ENCODE measurements at regions not wholly inside any gene's neighbourhood (a gene's known extent, or its start where the extent isn't known, plus 50 kb on each side); places are given as distances from the start of the nearest gene placed in this dataset.

DNA sequence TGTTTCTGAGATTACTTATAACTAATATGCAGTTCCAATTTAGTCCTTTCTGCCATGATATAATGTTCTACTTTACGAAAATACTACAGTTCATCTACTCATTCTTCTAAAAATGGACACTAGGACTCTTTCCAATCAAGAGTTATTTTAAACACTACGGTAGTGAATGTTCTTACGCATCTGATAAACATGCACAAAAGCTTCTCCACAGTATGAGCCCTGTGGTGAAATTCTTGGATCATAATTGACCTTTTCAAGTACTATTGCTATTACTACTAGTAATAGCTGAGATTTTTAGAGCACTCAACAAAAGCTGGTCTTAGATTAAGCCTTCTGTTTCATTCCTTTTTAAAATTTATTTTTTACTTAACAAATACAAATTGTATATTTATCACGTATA, 106.4 kb downstream of the CH25H start:
- DNase-seq (ENCODE audit: low read depth): no peak
- H3K4me3 ChIP-seq (ENCODE audit: low read depth, low read length): no peak overlapping the region
- TF ChIP-seq, protein P1, sequence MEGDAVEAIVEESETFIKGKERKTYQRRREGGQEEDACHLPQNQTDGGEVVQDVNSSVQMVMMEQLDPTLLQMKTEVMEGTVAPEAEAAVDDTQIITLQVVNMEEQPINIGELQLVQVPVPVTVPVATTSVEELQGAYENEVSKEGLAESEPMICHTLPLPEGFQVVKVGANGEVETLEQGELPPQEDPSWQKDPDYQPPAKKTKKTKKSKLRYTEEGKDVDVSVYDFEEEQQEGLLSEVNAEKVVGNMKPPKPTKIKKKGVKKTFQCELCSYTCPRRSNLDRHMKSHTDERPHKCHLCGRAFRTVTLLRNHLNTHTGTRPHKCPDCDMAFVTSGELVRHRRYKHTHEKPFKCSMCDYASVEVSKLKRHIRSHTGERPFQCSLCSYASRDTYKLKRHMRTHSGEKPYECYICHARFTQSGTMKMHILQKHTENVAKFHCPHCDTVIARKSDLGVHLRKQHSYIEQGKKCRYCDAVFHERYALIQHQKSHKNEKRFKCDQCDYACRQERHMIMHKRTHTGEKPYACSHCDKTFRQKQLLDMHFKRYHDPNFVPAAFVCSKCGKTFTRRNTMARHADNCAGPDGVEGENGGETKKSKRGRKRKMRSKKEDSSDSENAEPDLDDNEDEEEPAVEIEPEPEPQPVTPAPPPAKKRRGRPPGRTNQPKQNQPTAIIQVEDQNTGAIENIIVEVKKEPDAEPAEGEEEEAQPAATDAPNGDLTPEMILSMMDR (conservative IDR thresholded peaks at IDR 0.05; ENCODE audit: low read depth, low read length): no peak

DNA sequence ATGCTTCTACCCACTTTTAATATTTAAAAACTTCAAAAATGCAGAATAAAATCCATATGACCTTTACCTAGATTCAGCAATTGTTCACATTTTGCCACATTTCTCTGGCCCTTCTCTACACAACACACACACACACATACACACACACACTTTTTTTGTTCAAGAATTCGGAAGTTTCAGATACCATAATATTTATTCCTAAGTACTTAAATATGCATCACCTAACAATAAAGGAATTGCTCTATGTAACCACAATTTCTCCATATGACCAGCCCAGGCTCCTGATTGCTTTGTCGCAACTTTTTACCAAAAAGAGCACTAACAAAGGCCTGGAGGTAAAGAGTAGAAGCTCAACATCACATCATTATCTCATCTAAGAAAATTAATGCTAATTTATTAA, 106.6 kb downstream of the FAS start:
- TF ChIP-seq, protein P1 (conservative IDR thresholded peaks at IDR 0.05; ENCODE audit: low read depth, low read length): no peak
- no peak overlapping the region for H3K4me3 ChIP-seq (ENCODE audit: low read depth, low read length)
- DNase-seq (ENCODE audit: low read depth): no peak

DNA sequence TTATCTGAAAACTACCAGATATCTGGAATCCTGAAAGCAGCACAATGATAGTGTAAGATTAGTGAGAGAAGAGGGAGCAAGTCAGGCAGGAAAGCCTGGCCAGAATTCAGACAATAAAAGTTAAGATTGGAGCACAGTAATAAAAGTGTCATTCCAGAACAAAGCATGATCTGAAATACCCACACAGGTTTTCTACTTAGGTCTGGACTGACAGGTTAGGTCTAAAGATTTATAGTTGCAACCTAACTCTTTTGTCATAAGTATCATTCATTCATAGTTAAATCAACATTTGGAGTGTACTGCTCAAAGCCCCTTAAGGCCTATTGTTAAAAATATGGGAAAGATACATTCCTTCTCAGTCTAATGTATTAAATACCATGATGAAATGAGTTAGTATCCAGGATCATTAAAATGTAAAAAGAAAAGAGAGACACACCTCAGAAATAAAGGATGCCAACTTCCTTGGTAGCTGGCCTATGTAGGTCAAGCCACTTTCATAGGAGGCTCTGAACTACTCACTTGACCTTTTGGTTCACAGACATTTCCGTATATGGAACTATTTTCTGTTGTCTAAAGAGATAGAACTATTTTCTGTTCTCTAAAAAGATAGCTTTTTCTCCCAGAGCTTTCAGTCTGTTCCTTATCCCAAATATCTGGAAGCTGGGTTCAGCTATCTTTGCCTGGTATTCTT, 105.2 kb downstream of the FAS start:
- no peak overlapping the region for H3K4me3 ChIP-seq (ENCODE audit: low read depth, low read length)
- no peak for DNase-seq (ENCODE audit: low read depth)
- TF ChIP-seq, protein P1 (conservative IDR thresholded peaks at IDR 0.05; ENCODE audit: low read depth, low read length): no peak

DNA sequence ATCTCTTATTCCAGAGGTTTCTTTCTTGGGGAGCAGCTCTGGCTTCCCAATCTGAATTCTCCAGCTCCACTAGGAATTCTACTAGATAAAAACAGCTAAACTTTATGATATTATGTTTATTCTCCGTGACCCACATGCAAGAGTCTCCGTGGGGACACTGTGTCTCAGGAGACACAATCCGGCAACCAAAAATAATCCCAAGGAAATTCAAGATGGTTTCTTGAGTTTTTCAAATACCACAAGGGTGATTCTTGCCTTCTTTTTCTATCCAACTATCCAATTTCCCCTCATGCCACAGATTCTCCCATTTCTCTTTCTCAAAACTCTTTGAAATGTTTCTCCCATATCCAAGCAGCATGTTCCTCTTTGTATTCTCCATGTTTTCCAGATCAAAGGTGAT, 103.1 kb downstream of the FAS start:
- H3K4me3 ChIP-seq (ENCODE audit: low read depth, low read length): no peak overlapping the region
- no peak for DNase-seq (ENCODE audit: low read depth)
- TF ChIP-seq, protein P1 (conservative IDR thresholded peaks at IDR 0.05; ENCODE audit: low read depth, low read length): no peak

DNA sequence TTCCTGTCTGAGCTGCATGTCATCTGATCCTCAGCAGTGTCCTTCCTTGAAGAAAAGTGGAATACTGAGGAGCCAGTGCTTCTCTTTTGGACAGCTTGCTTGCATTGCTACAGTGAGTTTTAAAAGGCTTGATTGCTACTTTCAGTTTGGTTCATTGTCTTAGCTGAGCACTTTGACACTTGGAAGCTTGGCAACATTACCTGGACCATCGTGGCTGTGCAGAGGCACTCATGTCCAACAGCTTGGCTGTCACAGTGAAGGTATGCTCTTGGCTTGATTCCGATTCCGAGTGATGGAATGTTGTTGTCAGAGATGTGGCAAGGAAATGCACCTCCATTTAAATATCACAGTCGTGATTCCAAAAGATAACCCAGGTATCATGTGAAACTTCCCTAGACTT, 102.4 kb downstream of the FAS start:
- no peak for DNase-seq (ENCODE audit: low read depth)
- TF ChIP-seq, protein P1 (conservative IDR thresholded peaks at IDR 0.05; ENCODE audit: low read depth, low read length): no peak
- no peak overlapping the region for H3K4me3 ChIP-seq (ENCODE audit: low read depth, low read length)

DNA sequence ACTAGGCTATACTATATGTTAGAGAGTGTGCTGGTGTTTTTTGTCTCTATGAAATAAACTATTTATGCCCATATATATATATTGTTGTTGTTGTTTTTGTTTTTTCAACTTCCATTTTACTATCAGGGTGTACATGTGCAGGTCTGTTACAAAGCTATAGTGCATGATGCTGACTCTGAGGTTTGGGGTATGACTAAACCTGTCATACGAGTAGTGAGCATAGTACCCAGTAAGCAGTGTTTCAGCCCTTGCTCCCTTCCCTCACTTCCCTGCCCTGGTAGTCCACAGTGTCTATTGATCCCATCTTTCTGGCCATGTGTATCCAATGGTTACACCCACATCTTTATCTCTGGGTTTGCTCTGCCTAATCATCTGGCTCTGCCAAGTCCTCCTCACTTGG, 101.8 kb downstream of the FAS start:
- TF ChIP-seq, protein P1 (conservative IDR thresholded peaks at IDR 0.05; ENCODE audit: low read depth, low read length): no peak
- DNase-seq (ENCODE audit: low read depth): no peak
- H3K4me3 ChIP-seq (ENCODE audit: low read depth, low read length): no peak overlapping the region

DNA sequence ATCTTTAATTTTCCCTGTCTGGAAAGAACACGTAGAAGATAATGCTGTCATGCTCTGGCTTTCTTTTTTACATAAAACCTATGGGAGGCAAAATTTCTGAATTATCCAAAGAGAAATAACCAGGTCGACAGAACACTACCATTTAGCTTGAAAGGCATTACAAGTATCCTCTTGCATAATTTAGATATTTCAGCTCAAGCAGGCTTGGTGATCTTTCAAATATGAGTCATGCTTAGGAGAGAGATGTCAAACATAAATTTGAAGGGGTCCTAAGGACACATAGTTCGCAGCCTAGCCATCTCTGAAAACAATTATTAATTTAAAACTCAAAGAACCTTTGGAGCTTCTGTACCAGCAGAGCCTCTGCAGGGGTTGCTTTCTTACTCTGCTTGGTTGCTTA, 100.9 kb downstream of the FAS start:
- no peak overlapping the region for H3K4me3 ChIP-seq (ENCODE audit: low read depth, low read length)
- no peak for DNase-seq (ENCODE audit: low read depth)
- TF ChIP-seq, protein P1 (conservative IDR thresholded peaks at IDR 0.05; ENCODE audit: low read depth, low read length): no peak
